NCI-H2081 treated with DMSO at 0.1 percent for 48 hours (cell line): ENCODE measurements at regions not wholly inside any gene's neighbourhood (a gene's known extent, or its start where the extent isn't known, plus 50 kb on each side); places are given as distances from the start of the nearest gene placed in this dataset.
A peak's percentile ranks its signal among the peaks of the same experiment; 100 is the strongest.

Experiments used
- DNase-seq: peaks from one replicate; lab custom pipeline; 2025; lab: John Stamatoyannopoulos, UW

- no peak for DNase-seq
Observed at GRCh38 chr6:95357380-95358020, 219.8 kb upstream of the MANEA start.

GRCh38 chr6:95364016-95364604 lies 213.2 kb upstream of the MANEA start:
- DNase-seq: no peak

- DNase-seq: no peak
Observed at GRCh38 chr6:95365454-95365853, 211.9 kb upstream of the MANEA start.

GRCh38 chr6:95366414-95366813 lies 210.9 kb upstream of the MANEA start:
- no peak for DNase-seq

- no peak for DNase-seq
Observed at GRCh38 chr6:95383878-95384277, 193.5 kb upstream of the MANEA start.

DNA sequence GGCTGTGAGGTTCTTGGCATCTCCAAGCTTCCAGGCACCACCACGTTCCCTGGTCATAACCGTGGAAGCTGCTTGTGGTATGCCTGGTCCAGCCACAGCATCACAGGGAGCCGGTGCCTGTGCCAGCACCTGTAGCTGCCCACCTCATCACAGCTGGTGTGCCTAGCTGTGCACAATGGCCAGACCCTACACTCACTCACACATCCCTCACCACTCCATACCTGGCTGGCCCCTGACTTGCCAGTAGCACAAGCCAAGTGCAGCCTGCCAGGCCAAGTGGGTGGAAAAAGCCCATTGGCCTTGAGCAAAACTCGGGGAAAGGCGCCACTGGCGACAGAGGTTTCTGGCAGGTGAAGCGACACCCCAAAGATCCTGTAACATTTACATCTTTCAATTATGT lies 192.3 kb upstream of the MANEA start:
- DNase-seq: no peak

GRCh38 chr6:95387845-95388244 lies 189.5 kb upstream of the MANEA start:
- no peak for DNase-seq

DNA sequence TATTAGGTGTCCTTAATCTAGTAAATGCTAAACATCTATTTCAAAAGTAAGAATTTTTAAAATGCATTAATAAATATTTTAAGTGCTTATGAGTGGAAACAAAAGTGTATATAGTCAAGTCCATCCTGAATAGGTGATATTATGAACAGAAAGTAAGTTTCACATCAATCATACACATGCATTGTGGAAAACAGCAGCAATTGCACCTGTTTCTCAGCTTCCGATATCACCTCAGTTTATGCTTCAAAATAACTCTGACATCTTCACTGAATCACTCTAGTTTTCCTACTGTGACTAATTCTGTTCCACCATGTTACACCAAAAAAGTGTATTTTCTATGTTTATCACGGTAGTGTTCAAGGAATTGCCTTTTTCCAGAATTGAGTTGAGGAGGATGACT lies 172.6 kb upstream of the MANEA start:
- no peak for DNase-seq

- no peak for DNase-seq
Observed at GRCh38 chr6:95408111-95408510, 169.2 kb upstream of the MANEA start.

- no peak for DNase-seq
Observed at GRCh38 chr6:95410168-95410567, 167.2 kb upstream of the MANEA start.

- DNase-seq: no peak
Observed at GRCh38 chr6:95413789-95414188, 163.5 kb upstream of the MANEA start.

- DNase-seq: no peak
Observed at GRCh38 chr6:95417856-95418255, 159.5 kb upstream of the MANEA start.

- DNase-seq: no peak
Observed at GRCh38 chr6:95420792-95421191, 156.5 kb upstream of the MANEA start.

DNA sequence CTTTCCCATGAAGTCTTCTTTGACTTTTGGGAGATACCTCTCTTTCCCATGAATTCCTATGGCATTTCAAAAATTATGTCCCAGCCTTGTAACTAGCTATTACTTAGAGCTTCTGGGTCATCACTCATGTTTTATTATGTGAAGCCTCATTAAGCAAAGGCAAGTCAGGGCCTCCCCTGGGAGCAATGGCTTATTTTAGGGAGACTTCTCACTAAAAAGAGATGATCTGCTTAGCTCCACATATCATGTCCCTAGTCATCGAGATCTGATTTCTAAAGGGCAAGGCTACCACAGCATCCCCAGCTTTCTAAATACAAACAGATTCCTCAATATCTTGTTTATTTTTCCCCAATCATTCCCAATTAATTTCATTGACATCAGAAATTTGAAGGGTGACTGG lies 154.0 kb upstream of the MANEA start:
- DNase-seq: no peak

DNA sequence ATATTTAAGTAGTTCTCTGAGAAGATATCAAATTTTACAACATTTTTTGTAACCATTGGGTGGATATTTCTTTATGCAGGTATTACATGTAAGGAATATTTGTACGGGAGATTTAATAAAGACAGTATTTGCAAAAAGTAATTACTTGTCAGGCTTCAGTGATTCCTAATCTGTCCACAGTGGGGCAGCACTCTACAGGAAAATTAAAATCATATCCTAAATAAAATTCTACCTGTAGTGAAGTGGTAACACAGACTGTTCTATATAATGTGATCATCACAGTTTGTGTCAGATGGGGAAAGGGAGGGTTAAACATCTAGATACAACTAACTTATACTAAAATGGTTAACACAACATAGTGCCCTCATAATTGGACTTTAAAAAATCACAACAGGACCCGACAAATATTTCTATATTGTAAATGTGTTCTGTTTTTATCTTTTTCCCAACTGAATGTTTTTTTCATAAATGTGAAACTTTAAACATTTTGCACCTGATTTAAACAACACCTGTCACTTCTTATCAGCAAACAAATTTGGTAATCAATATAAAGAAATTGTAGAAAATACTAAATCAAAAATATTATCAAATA lies 145.6 kb upstream of the MANEA start:
- DNase-seq: peak; percentile 6

DNA sequence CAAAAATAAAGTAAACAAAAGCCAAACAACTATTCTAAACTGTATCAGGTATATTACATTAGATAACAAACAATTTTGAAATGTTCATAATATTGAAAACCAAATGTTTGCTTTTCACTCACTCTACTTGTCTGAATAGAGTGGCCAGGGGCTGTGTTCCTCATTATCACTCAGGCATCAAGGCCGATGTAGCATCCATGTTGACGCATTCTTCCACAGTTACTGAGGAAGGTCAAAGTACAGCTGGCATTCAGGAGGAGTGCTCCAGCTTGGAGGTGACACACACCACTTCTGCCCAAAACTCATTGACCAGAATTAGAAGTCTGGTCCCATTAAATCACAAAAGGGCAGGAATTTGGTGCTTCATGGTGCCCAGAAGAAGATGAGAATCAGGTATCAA lies 137.6 kb upstream of the MANEA start:
- no peak for DNase-seq

- no peak for DNase-seq
Observed at GRCh38 chr6:95448208-95448607, 129.1 kb upstream of the MANEA start.

DNA sequence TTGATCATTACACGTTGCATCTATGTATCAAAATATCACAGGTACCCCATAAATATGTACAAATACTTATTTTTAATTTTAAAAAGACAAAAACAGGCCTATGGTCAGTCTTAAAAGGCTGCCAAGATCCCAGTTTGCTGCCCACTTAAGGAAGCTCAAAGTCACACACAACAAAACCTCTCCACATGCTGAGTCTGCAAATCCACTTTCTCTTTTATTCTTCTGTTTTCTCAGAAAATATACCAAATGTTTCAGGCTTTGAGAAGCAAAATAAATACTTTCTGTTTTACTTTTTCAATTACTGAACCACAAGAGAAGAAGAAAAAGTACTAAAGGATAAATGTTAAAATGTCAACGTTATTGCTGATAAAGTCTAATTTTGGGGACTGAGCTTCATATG lies 107.8 kb upstream of the MANEA start:
- DNase-seq: no peak

- no peak for DNase-seq
Observed at GRCh38 chr6:95478941-95479340, 98.4 kb upstream of the MANEA start.

DNA sequence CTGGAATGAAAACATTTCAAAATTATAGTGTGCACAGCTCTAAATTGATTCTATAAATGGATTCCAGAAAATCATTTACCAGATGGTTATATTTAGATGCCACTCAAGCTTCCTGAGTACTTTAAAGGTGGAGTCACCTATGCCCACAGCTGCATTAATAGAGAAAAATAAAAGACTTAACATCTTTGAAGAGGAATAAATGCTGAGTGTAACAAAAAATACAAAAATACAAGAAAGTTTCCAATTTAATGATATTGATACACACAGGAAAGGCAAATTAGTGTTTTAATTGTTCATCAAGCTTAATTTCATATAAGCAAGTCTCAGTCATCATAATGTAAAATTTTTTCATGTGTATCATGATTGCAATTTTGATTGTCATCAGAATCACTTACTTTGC lies 89.5 kb upstream of the MANEA start:
- no peak for DNase-seq

DNA sequence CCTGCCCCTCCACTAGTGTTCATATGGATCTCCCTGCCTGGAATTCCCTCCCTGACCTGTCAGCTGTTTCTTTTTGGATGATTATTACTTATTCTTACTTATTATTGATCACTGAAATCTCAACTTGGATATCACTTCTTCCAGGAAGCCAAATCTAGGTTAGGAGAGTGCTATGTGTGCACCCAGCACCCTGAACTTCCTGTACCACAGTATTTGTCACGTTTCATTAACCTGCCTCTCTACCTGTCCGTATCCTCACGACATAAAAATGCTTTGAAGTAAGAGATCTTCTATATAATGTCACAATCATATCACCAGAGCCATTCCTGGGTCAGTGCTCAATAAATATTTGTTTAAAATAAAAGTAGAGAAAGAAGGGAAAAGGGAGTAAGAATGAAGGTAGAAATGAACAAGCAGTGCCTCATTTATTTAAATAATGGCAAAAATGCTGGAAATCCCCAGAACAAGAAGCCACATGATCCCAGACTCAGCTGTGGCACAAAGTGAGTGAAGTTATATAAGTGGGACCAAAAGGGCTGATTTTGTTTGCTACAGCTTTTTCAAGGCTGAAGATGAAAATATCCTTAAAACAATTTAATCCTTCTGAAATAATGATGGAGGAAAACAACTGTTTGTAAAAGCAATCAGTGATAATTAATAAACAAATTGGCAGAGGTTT lies 88.0 kb upstream of the MANEA start:
- no peak for DNase-seq

DNA sequence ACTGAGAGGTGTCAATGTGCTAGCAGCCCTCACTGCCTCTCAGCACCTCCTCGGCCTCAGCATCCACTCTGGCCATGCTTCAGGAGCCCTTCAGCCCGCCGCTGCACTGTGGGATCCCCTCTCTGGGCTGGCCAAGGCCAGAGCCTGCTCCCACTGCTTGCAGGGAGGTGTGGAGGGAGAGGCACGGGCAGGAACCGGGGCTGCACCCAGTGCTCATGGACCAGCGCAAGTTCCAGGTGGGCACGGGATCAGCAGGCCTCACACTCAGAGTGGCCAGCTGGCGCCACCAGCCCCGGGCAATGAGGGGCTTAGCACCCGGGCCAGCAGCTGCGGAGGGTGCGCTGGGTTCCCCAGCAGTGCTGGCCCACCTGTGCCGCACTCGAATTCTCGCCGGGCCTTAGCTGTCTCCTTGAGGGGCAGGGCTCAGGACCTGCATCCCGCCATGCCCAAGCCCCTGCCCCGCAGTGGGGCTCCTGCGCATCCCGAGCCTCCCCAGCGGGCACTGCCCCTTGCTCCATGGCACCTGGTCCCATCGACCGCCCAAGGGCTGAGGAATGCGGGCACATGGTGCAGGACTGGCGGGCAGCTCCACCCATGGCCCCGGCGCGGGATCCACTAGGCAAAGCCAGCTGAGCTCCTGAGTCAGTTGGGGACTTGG lies 80.4 kb upstream of the MANEA start:
- DNase-seq: no peak
